HEK293 (cell line): ENCODE measurements at regions not wholly inside any gene's neighbourhood (a gene's known extent, or its start where the extent isn't known, plus 50 kb on each side); places are given as distances from the start of the nearest gene placed in this dataset.

Experiments
- CTCF ChIA-PET: fragments of 350-600 bp; formaldehyde crosslinking; extraction: SDS; loops from one replicate; lab custom pipeline; 2021; ENCODE audit warnings: antibody characterized with exemption; lab: Yijun Ruan, JAX
- POLR2A ChIA-PET: fragments of 300-600 bp; formaldehyde crosslinking; extraction: SDS; loops from one replicate; lab custom pipeline; 2020; ENCODE audit warnings: antibody characterized with exemption, inconsistent platforms; lab: Yijun Ruan, JAX
- H3K27ac ChIP-seq: fragments of 200-500 bp; sonication (Bioruptor generic); 2 replicates; pipeline ENCODE4 v1.5.1; 2014; ENCODE audit warnings: low read depth, low read length, control low read depth, inconsistent platforms; ENCODE audit errors: extremely low read depth
- H3K36me3 ChIP-seq, 2 experiments: fragments of 200-500 bp in 1 of 2; sonication (Bioruptor generic) in 1 of 2; 1 replicate in 1 of 2; 2 replicates in 1 of 2; pipeline ENCODE4 v1.5.1; 2014 to 2017; ENCODE audit warnings: inconsistent platforms in 2 of 2, low read length in 2 of 2; ENCODE audit not compliant: control insufficient read depth in 2 of 2, insufficient read depth in 1 of 2
- H3K4me1 ChIP-seq: fragments of 200-500 bp; sonication (Bioruptor generic); 2 replicates; pipeline ENCODE4 v1.5.1; 2014; ENCODE audit warnings: mild to moderate bottlenecking, low read length, inconsistent platforms; ENCODE audit not compliant: control insufficient read depth, insufficient read depth
- H3K4me3 ChIP-seq: 2 replicates; pipeline ENCODE4 v1.5.1; 2011; ENCODE audit warnings: low read depth, mild to moderate bottlenecking, control low read depth, low read length, moderate library complexity
- H3K9me3 ChIP-seq: fragments of 200-500 bp; sonication (Bioruptor generic); 2 replicates; pipeline ENCODE4 v1.5.1; 2014; ENCODE audit warnings: low read depth, low read length, inconsistent platforms; ENCODE audit not compliant: control insufficient read depth, insufficient read depth
- BCL6B ChIP-seq: fragments of 450-650 bp; formaldehyde crosslinking; IDR thresholded peaks from 2 replicates; pipeline ENCODE4 v1.5.1; 2017; ENCODE audit warnings: missing biosample characterization, missing genetic modification characterization
- OVOL3 ChIP-seq: fragments of 450-650 bp; formaldehyde crosslinking; IDR thresholded peaks from 2 replicates; pipeline ENCODE4 v1.5.1; 2016; ENCODE audit warnings: missing biosample characterization, missing genetic modification characterization
- PRDM6 ChIP-seq: fragments of 450-650 bp; formaldehyde crosslinking; IDR thresholded peaks from 2 replicates; pipeline ENCODE4 v1.5.1; 2017; ENCODE audit warnings: missing biosample characterization, missing genetic modification characterization
- SALL2 ChIP-seq: fragments of 450-650 bp; formaldehyde crosslinking; IDR thresholded peaks from 2 replicates; pipeline ENCODE4 v1.5.0; 2017; ENCODE audit warnings: missing biosample characterization, mild to moderate bottlenecking, missing genetic modification characterization, borderline replicate concordance
- SP2 ChIP-seq: fragments of 450-650 bp; formaldehyde crosslinking; IDR thresholded peaks from 2 replicates; pipeline ENCODE4 v1.5.1; 2016; ENCODE audit warnings: missing biosample characterization, missing genetic modification characterization
- TRIM28 ChIP-seq: IDR thresholded peaks from 2 replicates; pipeline ENCODE4 v1.6.1; 2011; ENCODE audit warnings: low read length, control low read depth, borderline replicate concordance
- ZBTB20 ChIP-seq: fragments of 450-650 bp; formaldehyde crosslinking; IDR thresholded peaks from 2 replicates; pipeline ENCODE4 v1.5.1; 2016; ENCODE audit warnings: missing biosample characterization, missing genetic modification characterization
- ZFP69B ChIP-seq: fragments of 450-650 bp; formaldehyde crosslinking; IDR thresholded peaks from 2 replicates; pipeline ENCODE4 v1.5.1; 2016; ENCODE audit warnings: missing biosample characterization, missing genetic modification characterization
- ZNF19 ChIP-seq: fragments of 450-650 bp; formaldehyde crosslinking; IDR thresholded peaks from 2 replicates; pipeline ENCODE4; 2016; ENCODE audit warnings: missing biosample characterization, missing genetic modification characterization, low read depth
- ZNF248 ChIP-seq: fragments of 450-650 bp; formaldehyde crosslinking; IDR thresholded peaks from 2 replicates; pipeline ENCODE4 v1.5.1; 2017; ENCODE audit warnings: missing biosample characterization, missing genetic modification characterization
- ZNF266 ChIP-seq: fragments of 450-650 bp; formaldehyde crosslinking; IDR thresholded peaks from 2 replicates; pipeline ENCODE4 v1.5.1; 2016; ENCODE audit warnings: missing biosample characterization, missing genetic modification characterization, low read depth
- ZNF555 ChIP-seq: fragments of 450-650 bp; formaldehyde crosslinking; conservative IDR thresholded peaks from 2 replicates; pipeline ENCODE4 v1.5.1; 2017; ENCODE audit warnings: missing biosample characterization, mild to moderate bottlenecking, missing genetic modification characterization, inconsistent platforms
- ZNF558 ChIP-seq: fragments of 450-650 bp; formaldehyde crosslinking; IDR thresholded peaks from 2 replicates; pipeline ENCODE4 v1.5.1; 2016; ENCODE audit warnings: missing biosample characterization, missing genetic modification characterization
- ZNF747 ChIP-seq: fragments of 450-650 bp; formaldehyde crosslinking; IDR thresholded peaks from 2 replicates; pipeline ENCODE4 v1.5.1; 2016; ENCODE audit warnings: missing biosample characterization, missing genetic modification characterization
- ZNF843 ChIP-seq: fragments of 450-650 bp; formaldehyde crosslinking; IDR thresholded peaks from 2 replicates; pipeline ENCODE4 v1.5.1; 2016; ENCODE audit warnings: missing biosample characterization, missing genetic modification characterization
- ZSCAN23 ChIP-seq: fragments of 450-650 bp; formaldehyde crosslinking; IDR thresholded peaks from 2 replicates; pipeline ENCODE4 v1.5.1; 2016; ENCODE audit warnings: missing biosample characterization, missing genetic modification characterization
- ZSCAN4 ChIP-seq: fragments of 450-650 bp; formaldehyde crosslinking; IDR thresholded peaks from 2 replicates; pipeline ENCODE4 v1.5.1; 2017; ENCODE audit warnings: missing biosample characterization, missing genetic modification characterization
- TF ChIP-seq, protein P1 (sequence below): fragments of 450-650 bp; formaldehyde crosslinking; IDR thresholded peaks from 2 replicates; pipeline ENCODE4 v1.5.1; 2016; ENCODE audit warnings: missing biosample characterization, missing genetic modification characterization

DNA sequence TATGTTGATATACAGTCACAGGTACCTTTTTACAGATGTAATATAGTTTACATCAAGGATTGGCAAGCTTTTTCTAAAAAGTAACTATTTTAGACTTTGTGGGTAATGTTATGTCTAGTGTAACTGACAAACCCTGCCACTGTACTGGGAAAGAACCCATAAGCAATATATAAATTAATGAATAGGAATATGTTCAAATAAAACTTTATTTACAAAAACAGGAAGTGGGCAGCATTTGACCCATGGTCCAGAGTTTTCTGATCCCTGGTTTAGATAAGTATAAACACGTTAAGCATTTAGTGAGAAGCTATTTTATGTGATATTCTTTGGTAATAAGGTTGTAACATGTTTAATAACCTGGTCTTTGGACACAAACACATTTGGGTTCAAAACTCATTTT is 915.2 kb upstream of the ROBO1 start:
- ChIA-PET CTCF (no interaction called here), POLR2A (no interaction called here)
- Histone ChIP-seq H3K4me3 (no peak overlapping the region), H3K36me3 (no peaks in the 10 kb centered on the region), H3K27ac (no peak overlapping the region), H3K4me1 (no peaks in the 10 kb centered on the region), H3K9me3 (no peaks in the 10 kb centered on the region)
- TF ChIP-seq ZNF843 (tag by site-specific recombination) (no peak), ZNF19 (tag by site-specific recombination) (no peak), ZNF248 (no peak), ZNF747 (tag by site-specific recombination) (no peak), ZSCAN4 (no peak), ZNF558 (tag by site-specific recombination) (no peak), TRIM28 (no peak), ZBTB20 (tag by site-specific recombination) (no peak), ZNF555 (tag by site-specific recombination) (no peak), SP2 (no peak)
- TF ChIP-seq, protein P1, sequence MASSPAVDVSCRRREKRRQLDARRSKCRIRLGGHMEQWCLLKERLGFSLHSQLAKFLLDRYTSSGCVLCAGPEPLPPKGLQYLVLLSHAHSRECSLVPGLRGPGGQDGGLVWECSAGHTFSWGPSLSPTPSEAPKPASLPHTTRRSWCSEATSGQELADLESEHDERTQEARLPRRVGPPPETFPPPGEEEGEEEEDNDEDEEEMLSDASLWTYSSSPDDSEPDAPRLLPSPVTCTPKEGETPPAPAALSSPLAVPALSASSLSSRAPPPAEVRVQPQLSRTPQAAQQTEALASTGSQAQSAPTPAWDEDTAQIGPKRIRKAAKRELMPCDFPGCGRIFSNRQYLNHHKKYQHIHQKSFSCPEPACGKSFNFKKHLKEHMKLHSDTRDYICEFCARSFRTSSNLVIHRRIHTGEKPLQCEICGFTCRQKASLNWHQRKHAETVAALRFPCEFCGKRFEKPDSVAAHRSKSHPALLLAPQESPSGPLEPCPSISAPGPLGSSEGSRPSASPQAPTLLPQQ (tag by site-specific recombination), result no peak

GRCh38 chr3:80682235-80682634 is 914.4 kb upstream of the ROBO1 start:
- ChIA-PET CTCF (no interaction called here), POLR2A (no interaction called here)
- Histone ChIP-seq H3K27ac (no peak overlapping the region), H3K9me3 (no peaks in the 10 kb centered on the region), H3K4me1 (no peaks in the 10 kb centered on the region), H3K36me3 (no peaks in the 10 kb centered on the region), H3K4me3 (no peak overlapping the region)
- TF ChIP-seq ZNF266 (tag by site-specific recombination), result no peak
- no peak for TF ChIP-seq ZFP69B (tag by site-specific recombination)
- no peak for TF ChIP-seq SALL2 (tag by site-specific recombination)

- ChIA-PET POLR2A (no interaction called here), CTCF (no interaction called here)
- no peaks in the 10 kb centered on the region for H3K4me1 ChIP-seq
- H3K9me3 ChIP-seq, result no peaks in the 10 kb centered on the region
- TF ChIP-seq OVOL3 (tag by site-specific recombination), result no peak
- no peak for TF ChIP-seq PRDM6
- TF ChIP-seq ZSCAN23, result no peak
- TF ChIP-seq BCL6B (tag by site-specific recombination), result no peak
- no peaks in the 10 kb centered on the region for H3K36me3 ChIP-seq
- no peak overlapping the region for H3K4me3 ChIP-seq
- H3K27ac ChIP-seq, result no peak overlapping the region
These were observed 910.0 kb upstream of the ROBO1 start for GRCh38 chr3:80677796-80678195.
